HG02943 (cell line): ENCODE measurements at regions not wholly inside any gene's neighbourhood (a gene's known extent, or its start where the extent isn't known, plus 50 kb on each side); places are given as distances from the start of the nearest gene placed in this dataset.

ENCODE experiments used
- ATAC-seq: cut with Tn5 transposase; IDR thresholded peaks from one replicate; pipeline ENCODE4 v1.9.1; 2021; ENCODE audit warnings: mild to moderate bottlenecking, low read depth, moderate library complexity; ENCODE audit not compliant: unreplicated experiment

- no peak for ATAC-seq
Observed at GRCh38 chr5:98605426-98605825, 168.0 kb upstream of the RGMB start.

DNA sequence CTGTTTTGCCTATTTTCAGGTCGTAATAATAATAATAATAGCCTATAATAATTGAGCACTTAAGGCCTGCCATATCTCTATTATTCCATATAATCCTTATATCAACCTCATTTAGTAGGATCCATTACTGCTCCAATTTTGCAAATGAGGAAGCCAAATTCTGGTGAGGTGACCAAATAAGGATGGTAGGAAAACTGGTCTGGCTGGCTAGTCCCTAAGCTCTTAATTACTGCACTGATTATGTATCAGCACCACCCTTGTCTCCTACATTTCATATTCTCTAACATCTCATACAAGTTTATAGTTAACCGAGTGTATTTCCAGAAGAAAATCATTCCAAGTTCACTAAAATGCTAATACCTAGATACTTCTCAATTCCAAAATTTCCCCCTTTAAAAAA, 166.5 kb upstream of the RGMB start:
- no peak for ATAC-seq

GRCh38 chr5:98608052-98608451, 165.4 kb upstream of the RGMB start:
- no peak for ATAC-seq

DNA sequence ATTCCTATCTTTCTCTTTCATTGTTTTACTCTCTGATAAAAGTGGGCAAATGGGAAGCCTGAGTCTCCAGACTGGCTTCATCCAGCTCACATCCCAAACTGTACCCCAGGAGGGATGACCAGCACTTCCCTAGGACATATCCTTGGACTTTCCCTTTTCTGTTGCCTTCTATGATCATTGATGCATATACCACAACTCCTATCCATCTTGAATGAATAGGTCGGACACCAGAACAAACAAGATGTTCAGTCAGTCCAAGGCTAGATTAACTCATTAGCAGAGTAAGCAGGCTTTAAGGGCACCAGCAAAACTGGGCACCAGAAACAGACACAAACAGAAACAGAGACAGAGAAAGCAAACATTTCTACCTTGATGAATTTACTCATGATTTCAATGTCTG, 159.1 kb upstream of the RGMB start:
- no peak for ATAC-seq

DNA sequence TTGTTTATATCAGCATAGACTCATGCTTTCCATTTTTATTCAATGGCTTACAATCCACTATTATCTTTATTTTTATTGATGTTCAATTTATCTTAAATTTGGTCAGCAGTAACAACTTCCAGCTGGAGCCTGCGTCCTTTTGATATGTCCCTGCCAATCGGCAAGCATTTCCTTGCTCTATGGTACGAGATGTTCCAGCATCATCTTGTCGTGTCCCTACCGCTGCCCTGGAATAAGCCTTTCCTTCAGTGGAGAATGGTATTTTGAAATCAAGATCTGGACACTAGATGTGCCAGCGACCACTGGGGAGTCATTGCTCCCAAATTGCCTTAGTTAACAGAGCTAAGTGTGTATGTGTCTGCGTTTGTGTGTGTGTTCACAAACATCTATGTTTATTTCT, 151.6 kb upstream of the RGMB start:
- no peak for ATAC-seq

DNA sequence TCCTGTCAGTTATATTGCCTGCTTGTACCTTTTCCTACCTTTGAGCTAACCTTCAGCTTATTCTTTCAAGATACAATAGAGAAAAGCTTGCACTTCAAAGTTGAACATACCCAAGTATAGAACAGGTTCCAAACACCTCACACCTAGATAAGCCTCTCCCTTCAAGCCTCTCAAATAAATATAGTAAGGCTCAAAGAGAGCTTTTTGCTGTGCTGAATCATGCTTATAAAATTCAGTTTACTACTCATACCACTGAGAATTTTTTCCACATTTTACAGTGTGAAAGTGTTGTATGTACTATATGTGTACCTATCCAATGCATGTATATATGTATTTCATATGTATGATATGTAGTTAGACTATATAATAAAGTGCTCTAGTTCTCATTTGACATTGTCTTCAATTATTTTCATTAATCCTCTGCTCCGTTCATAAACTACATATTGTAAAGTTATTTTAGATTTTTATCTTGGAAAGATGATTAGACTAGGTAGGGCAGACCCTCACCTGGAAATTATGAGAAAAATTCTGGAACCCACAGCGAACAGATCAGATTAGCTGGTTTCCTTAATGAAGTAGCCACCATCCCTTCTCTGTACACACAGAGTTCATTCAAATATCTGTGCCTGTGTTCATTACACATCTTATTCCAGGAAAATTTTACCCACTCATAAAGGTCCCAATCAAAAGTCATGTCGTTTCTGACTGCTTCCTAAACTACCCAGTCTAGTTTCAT, 149.2 kb upstream of the RGMB start:
- no peak for ATAC-seq

DNA sequence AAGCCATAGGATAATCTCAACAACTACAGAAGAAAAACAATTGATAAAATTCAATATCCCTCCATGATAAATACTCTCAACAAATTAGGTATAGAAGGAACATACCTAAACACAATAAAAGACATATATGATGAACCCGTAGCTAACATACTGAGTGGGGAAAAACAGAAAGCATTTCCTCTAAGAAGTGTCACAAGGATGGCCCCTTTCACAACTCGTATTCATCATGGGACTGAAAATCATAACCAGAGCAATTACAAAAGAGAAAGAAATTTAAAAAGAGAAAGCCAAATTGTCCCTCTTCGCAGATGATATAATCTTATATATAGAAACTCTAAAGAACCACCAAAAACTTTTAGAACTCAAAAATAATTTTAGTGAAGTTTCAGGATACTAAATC, 146.3 kb upstream of the RGMB start:
- no peak for ATAC-seq

DNA sequence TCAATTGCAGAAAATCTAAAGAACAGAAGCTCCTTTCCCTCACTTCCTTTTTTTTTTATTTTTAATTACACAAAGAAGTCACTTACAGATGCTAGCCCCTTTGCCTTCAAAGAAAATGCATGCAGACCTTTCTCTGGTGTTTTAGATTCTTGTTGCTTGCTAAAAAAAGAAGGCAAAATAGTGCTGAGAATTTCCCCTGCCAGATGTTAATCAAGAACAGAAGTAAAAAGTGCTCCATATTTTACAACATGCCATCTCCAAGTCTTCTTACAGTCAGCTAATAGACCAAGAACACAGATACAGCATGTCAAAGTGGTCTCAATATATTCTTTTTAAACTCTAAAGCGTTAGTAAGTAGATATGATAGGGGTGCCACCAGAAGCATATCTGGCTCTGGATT, 142.8 kb upstream of the RGMB start:
- no peak for ATAC-seq

GRCh38 chr5:98631311-98632054, 142.0 kb upstream of the RGMB start:
- no peak for ATAC-seq

DNA sequence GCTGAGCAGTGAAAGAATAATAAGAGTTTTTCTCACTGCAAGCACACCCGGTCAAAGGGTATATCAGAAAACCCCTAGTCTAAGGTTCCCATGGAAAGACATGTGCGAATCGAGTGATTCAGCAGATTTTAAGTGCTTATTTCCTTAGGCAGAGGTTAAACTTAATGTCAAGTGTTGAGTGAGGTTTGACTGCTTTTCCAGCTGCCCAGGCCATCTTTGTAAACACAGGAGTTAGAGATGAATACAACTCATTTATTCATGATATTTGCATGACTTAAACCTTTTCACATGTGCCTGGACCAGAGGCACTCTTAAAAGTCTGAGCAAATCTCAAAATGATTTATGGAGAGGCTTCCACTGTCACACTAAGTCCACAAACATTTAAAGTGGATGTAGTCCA, 137.8 kb upstream of the RGMB start:
- no peak for ATAC-seq

DNA sequence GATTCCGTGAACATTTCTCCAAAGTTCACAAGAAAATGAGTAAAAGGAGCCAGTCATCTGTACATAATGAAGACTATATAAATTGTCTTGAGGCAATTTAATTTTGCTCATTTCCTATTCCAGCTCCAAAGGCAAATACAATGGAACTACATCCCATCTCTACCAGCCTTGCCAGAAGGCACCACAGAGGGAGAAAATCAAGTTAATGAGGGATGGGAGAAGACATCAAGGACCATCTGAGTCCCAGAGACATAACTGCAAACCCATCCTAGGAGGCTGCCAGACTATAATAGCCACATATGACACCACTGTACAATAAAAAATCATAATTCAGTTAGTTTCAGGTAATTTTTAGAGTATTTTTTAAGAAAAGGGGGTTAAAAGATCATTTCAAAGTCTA, 136.3 kb upstream of the RGMB start:
- no peak for ATAC-seq

- no peak for ATAC-seq
Observed at GRCh38 chr5:98637557-98637956, 135.9 kb upstream of the RGMB start.

DNA sequence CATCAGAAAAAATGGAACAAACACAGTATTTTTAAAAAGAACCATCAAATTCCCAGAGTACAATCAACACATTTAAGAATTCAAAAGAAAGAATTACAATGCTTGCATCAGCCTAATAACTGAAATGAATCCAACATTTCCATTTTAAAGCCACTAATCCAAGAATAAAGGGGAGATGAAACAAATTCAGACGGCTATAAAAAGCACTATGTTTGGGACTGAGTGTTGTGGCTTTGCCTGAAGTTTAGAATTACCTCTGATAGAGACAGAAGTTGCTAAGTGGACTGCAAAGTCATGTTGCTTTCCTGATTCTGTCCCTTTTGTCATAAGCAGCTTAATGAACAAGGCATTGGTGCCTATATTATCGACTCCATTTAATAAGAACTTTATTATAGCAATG, 135.4 kb upstream of the RGMB start:
- no peak for ATAC-seq

- ATAC-seq, result no peak
Observed at GRCh38 chr5:98638701-98639100, 134.8 kb upstream of the RGMB start.

DNA sequence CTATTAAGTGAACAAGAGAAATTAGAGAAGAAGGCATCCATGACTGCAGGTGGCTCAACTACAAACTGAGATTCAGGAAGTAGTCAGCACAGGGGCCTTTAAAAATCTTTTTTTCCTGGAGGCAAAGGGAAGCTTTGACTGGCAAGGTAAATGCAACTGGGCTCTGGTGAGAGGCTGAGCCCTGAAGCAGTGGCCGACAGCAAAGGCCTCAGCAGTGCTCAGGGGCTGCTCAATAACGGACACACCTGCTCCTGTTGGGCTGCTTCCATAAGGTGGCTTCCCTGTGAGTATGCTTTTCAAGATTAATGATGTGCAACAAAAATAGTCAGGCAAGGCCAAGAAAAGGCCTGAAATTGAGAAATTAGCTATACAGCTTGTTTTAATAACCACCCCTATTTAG, 134.2 kb upstream of the RGMB start:
- ATAC-seq, result no peak

DNA sequence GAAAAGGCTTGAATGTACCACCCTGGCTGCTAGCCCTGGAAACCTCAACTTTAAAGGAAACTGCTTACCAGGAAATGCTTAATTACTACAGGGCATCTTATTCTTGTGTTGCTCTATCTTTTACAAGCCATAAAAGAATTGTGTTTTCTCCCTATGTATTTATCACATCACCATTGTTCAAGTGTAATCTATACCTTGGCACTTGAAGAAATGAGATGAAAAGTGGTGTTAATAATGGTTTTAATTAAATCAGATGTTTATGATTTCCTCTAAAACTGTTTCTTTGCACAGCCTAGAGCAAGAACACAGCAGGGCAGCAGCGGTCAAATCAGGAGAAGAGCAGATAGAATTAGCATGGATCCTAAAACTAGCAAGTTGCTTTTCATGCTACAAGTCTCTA, 131.8 kb upstream of the RGMB start:
- ATAC-seq, result no peak

GRCh38 chr5:98643569-98643968, 129.9 kb upstream of the RGMB start:
- no peak for ATAC-seq

GRCh38 chr5:98651715-98652114, 121.7 kb upstream of the RGMB start:
- ATAC-seq, result no peak

GRCh38 chr5:98656125-98656795, 117.2 kb upstream of the RGMB start:
- ATAC-seq, result no peak

DNA sequence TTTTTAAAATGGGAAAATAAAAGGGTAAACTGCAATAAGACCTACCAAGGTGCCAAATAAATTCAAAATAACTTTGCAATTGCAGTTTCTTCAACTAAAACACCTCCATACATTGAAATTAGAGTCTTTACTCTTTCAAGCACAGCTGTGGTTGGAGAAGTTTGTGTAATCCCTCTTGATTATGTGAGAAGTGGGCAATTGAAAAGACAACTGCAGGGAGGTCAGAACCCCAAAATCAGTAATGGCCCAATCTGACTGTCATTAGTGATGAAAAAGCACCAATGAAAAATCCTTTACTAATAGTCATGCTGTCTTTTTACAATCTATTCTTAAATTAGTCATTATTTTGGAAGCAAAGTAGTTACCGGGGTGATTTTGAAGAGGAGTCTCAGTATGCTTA, 116.7 kb upstream of the RGMB start:
- no peak for ATAC-seq

DNA sequence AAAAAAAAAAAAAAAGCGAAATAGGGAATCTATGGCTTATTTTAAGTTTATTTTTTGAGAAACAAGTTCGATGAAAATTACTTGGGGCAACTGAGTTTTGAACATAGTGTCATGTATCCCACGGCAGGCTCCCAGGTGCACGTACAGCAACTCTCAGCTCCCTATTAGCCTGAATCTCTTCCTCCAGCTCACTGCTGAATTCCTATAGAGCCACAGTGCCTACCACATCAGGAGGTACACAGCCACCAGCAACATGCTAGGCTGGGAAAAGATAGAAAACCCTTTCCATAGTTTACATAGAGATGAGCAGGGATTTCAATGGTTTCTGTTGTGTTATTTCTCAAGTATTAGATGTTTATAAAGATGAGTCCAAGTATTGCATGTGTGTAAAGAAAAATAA, 115.9 kb upstream of the RGMB start:
- ATAC-seq, result no peak

GRCh38 chr5:98663521-98663920, 109.9 kb upstream of the RGMB start:
- ATAC-seq, result no peak
